GM18907 (cell line): ENCODE measurements at regions not wholly inside any gene's neighbourhood (a gene's known extent, or its start where the extent isn't known, plus 50 kb on each side); places are given as distances from the start of the nearest gene placed in this dataset.
A peak's percentile ranks its signal among the peaks of the same experiment; 100 is the strongest.
"Not testable (repeated sequence)": the region's sequence is repeated elsewhere in the genome, so short reads cannot be mapped to it uniquely, and the experiment has no call there.

ENCODE experiments used
- ATAC-seq: cut with Tn5 transposase; IDR thresholded peaks from one replicate; pipeline ENCODE4 v1.9.1; 2021; ENCODE audit warnings: mild to moderate bottlenecking, moderate library complexity; ENCODE audit not compliant: unreplicated experiment

DNA sequence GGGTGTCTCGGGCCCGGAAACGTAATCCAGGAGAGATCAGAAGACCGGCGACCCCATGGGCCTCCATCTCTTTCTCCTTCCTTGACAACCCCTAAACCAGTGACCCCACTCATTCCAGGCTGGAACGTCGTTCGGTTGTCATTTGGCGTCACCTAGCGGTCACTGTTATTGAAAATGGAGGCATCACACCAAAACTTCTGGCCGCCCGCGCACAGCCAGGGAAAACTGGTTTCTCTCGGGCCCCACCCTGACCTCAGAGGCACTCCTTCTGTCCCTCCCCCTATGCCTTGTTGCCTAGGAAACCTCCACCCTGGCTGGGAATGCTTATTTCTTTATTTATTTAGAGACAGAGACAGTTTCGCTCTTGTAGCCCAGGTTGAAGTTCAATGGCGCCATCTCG lies 2327.3 kb upstream of the TPTE start:
- peak; percentile 76 for ATAC-seq

DNA sequence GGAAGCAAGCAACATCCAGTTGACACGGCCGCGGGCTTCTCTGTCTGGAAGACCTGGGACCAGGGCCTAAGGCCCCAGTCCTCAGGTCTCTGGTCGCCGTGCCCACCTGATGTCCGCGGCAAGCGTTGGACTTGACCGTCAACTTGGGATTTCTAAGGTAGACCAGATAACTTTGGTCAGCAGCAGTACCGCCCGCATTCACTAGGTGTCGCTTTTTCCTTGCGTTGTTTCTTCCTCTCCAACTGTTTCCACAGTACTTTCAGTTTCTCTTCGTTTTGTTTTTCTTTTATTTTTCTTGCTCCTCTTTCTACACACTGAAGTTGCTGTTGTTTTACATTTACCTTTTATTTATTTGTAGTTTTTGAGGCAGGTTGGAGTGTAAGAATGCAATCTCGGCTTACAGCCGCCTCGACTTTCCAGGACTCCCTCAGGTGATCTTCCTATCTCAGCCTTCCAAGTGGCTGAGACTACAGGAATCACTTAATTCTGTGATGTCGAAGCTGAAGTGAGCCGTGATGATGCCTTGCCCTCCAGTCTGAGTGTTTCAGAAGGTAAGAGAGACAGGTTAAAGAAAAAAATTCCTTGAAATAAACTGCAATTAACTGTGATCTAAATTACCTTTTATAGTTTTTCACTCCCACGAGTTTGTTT lies 2323.9 kb upstream of the TPTE start:
- peak; percentile 47 for ATAC-seq

DNA sequence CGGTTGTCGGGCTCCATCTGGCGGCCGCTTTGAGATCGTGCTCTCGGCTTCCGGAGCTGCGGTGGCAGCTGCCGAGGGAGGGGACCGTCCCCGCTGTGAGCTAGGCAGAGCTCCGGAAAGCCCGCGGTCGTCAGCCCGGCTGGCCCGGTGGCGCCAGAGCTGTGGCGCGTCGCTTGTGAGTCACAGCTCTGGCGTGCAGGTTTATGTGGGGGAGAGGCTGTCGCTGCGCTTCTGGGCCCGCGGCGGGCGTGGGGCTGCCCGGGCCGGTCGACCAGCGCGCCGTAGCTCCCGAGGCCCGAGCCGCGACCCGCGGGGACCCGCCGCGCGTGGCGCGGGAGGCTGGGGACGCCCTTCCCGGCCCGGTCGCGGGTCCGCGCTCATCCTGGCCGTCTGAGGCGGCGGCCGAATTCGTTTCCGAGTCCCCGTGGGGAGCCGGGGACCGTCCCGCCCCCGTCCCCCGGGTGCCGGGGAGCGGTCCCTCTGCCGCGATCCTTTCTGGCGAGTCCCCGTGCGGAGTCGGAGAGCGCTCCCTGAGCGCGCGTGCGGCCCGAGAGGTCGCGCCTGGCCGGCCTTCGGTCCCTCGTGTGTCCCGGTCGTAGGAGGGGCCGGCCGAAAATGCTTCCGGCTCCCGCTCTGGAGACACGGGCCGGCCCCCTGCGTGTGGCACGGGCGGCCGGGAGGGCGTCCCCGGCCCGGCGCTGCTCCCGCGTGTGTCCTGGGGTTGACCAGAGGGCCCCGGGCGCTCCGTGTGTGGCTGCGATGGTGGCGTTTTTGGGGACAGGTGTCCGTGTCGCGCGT lies 2316.1 kb upstream of the TPTE start:
- ATAC-seq: not testable (repeated sequence)

DNA sequence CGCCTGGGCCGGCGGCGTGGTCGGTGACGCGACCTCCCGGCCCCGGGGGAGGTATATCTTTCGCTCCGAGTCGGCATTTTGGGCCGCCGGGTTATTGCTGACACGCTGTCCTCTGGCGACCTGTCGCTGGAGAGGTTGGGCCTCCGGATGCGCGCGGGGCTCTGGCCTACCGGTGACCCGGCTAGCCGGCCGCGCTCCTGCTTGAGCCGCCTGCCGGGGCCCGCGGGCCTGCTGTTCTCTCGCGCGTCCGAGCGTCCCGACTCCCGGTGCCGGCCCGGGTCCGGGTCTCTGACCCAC lies 2315.5 kb upstream of the TPTE start:
- ATAC-seq: not testable (repeated sequence)

DNA sequence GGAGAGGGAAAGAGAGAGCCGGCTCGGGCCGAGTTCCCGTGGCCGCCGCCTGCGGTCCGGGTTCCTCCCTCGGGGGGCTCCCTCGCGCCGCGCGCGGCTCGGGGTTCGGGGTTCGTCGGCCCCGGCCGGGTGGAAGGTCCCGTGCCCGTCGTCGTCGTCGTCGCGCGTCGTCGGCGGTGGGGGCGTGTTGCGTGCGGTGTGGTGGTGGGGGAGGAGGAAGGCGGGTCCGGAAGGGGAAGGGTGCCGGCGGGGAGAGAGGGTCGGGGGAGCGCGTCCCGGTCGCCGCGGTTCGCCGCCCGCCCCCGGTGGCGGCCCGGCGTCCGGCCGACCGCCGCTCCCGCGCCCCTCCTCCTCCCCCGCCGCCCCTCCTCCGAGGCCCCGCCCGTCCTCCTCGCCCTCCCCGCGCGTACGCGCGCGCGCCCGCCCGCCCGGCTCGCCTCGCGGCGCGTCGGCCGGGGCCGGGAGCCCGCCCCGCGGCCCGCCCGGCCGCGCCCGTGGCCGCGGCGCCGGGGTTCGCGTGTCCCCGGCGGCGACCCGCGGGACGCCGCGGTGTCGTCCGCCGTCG lies 2308.3 kb upstream of the TPTE start:
- peak; percentile 73 for ATAC-seq

DNA sequence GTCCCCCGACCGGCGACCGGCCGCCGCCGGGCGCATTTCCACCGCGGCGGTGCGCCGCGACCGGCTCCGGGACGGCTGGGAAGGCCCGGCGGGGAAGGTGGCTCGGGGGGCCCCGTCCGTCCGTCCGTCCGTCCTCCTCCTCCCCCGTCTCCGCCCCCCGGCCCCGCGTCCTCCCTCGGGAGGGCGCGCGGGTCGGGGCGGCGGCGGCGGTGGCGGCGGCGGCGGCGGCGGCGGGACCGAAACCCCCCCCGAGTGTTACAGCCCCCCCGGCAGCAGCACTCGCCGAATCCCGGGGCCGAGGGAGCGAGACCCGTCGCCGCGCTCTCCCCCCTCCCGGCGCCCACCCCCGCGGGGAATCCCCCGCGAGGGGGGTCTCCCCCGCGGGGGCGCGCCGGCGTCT lies 2306.8 kb upstream of the TPTE start:
- ATAC-seq: not testable (repeated sequence)

DNA sequence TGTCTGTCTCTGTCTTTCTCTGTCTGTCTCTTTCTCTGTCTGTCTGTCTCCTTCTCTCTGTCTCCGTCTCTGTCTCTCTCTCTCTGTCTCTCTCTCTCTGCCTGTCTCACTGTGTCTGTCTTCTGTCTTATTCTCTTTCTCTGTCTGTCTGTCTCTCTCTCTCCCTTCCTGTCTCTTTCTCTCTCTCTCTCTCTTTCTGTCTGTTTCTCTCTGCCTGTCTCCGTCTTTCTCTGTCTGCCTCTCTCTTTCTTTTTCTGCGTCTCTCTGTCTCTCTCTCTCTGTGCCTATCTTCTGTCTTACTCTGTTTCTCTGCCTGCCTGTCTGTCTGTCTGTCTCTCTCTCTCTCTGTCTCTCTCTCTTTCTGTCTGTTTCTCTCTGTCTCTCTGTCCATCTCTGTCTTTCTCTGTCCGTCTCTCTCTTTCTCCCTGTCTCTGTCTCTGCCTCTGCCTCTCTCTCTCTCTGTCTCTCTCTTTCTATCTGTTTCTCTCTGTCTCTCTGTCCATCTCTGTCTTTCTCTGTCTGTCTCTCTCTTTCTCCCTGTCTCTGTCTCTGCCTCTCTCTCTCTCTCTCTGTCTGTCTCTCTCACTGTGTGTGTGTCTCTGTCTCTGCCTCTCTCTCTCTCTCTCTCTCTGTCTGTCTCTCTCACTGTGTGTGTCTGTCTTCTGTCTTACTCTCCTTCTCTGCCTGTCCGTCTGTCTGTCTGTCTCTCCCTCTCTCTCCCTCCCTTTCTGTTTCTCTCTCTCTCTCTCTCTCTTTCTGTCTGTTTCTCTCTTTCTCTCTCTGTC lies 2291.8 kb upstream of the TPTE start:
- peak; percentile 35 for ATAC-seq

DNA sequence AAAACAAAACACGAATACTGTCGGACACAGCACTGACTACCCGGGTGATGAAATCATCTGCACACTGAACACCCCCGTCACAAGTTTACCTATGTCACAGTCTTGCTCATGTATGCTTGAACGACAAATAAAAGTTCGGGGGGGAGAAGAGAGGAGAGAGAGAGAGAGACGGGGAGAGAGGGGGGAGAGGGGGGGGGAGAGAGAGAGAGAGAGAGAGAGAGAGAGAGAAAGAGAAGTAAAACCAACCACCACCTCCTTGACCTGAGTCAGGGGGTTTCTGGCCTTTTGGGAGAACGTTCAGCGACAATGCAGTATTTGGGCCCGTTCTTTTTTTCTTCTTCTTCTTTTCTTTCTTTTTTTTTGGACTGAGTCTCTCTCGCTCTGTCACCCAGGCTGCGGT lies 2290.1 kb upstream of the TPTE start:
- ATAC-seq: not testable (repeated sequence)

DNA sequence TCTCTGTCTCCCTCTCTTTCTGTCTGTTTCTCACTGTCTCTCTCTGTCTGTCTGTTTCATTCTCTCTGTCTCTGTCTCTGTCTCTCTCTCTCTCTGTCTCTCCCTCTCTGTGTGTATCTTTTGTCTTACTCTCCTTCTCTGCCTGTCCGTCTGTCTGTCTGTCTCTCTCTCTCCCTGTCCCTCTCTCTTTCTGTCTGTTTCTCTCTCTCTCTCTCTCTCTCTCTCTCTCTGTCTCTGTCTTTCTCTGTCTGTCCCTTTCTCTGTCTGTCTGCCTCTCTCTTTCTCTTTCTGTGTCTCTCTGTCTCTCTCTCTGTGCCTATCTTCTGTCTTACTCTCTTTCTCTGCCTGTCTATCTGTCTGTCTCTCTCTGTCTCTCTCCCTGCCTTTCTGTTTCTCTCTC lies 2288.4 kb upstream of the TPTE start:
- ATAC-seq: not testable (repeated sequence)

DNA sequence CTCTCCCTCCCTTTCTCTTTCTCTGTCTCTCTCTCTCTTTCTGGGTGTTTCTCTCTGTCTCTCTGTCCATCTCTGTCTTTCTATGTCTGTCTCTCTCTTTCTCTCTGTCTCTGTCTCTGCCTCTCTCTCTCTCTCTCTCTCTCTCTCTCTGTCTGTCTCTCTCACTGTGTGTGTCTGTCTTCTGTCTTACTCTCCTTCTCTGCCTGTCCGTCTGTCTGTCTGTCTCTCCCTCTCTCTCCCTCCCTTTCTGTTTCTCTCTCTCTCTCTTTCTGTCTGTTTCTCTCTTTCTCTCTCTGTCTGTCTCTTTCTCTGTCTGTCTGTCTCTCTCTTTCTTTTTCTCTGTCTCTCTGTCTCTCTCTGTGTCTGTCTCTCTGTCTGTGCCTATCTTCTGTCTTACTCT lies 2287.3 kb upstream of the TPTE start:
- ATAC-seq: not testable (repeated sequence)

DNA sequence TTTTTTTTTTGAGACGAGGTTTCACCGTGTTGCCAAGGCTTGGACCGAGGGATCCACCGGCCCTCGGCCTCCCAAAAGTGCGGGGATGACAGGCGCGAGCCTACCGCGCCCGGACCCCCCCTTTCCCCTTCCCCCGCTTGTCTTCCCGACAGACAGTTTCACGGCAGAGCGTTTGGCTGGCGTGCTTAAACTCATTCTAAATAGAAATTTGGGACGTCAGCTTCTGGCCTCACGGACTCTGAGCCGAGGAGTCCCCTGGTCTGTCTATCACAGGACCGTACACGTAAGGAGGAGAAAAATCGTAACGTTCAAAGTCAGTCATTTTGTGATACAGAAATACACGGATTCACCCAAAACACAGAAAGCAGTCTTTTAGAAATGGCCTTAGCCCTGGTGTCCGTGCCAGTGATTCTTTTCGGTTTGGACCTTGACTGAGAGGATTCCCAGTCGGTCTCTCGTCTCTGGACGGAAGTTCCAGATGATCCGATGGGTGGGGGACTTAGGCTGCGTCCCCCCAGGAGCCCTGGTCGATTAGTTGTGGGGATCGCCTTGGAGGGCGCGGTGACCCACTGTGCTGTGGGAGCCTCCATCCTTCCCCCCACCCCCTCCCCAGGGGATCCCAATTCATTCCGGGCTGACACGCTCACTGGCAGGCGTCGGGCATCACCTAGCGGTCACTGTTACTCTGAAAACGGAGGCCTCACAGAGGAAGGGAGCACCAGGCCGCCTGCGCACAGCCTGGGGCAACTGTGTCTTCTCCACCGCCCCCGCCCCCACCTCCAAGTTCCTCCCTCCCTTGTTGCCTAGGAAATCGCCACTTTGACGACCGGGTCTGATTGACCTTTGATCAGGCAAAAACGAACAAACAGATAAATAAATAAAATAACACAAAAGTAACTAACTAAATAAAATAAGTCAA lies 2276.4 kb upstream of the TPTE start:
- peak; percentile 53 for ATAC-seq

DNA sequence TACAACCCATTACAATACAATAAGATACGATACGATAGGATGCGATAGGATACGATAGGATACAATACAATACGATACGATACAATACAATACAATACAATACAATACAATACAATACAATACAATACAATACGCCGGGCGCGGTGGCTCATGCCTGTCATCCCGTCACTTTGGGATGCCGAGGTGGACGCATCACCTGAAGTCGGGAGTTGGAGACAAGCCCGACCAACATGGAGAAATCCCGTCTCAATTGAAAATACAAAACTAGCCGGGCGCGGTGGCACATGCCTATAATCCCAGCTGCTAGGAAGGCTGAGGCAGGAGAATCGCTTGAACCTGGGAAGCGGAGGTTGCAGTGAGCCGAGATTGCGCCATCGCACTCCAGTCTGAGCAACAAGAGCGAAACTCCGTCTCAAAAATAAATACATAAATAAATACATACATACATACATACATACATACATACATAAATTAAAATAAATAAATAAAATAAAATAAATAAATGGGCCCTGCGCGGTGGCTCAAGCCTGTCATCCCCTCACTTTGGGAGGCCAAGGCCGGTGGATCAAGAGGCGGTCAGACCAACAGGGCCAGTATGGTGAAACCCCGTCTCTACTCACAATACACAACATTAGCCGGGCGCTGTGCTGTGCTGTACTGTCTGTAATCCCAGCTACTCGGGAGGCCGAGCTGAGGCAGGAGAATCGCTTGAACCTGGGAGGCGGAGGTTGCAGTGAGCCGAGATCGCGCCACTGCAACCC lies 2275.6 kb upstream of the TPTE start:
- ATAC-seq: peak; percentile 86

DNA sequence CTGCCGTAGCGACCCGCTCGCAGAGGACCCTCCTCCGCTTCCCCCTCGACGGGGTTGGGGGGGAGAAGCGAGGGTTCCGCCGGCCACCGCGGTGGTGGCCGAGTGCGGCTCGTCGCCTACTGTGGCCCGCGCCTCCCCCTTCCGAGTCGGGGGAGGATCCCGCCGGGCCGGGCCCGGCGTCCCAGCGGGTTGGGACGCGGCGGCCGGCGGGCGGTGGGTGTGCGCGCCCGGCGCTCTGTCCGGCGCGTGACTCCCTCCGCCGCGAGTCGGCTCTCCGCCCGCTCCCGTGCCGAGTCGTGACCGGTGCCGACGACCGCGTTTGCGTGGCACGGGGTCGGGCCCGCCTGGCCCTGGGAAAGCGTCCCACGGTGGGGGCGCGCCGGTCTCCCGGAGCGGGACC lies 2269.7 kb upstream of the TPTE start:
- not testable (repeated sequence) for ATAC-seq

DNA sequence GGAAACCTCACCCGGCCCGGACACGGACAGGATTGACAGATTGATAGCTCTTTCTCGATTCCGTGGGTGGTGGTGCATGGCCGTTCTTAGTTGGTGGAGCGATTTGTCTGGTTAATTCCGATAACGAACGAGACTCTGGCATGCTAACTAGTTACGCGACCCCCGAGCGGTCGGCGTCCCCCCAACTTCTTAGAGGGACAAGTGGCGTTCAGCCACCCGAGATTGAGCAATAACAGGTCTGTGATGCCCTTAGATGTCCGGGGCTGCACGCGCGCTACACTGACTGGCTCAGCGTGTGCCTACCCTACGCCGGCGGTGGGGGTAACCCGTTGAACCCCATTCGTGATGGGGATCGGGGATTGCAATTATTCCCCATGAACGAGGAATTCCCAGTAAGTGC lies 2266.3 kb upstream of the TPTE start:
- ATAC-seq: not testable (repeated sequence)

DNA sequence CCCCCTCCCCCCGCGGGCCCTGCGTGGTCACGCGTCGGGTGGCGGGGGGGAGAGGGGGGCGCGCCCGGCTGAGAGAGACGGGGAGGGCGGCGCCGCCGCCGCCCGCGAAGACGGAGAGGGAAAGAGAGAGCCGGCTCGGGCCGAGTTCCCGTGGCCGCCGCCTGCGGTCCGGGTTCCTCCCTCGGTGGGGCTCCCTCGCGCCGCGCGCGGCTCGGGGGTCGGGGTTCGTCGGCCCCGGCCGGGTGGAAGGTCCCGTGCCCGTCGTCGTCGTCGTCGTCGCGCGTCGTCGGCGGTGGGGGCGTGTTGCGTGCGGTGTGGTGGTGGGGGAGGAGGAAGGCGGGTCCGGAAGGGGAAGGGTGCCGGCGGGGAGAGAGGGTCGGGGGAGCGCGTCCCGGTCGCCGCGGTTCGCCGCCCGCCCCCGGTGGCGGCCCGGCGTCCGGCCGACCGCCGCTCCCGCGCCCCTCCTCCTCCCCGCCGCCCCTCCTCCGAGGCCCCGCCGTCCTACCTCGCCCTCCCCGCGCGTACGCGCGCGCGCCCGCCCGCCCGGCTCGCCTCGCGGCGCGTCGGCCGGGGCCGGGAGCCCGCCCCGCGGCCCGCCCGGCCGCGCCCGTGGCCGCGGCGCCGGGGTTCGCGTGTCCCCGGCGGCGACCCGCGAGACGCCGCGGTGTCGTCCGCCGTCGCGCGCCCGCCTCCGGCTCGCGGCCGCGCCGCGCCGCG lies 2264.1 kb upstream of the TPTE start:
- not testable (repeated sequence) for ATAC-seq

DNA sequence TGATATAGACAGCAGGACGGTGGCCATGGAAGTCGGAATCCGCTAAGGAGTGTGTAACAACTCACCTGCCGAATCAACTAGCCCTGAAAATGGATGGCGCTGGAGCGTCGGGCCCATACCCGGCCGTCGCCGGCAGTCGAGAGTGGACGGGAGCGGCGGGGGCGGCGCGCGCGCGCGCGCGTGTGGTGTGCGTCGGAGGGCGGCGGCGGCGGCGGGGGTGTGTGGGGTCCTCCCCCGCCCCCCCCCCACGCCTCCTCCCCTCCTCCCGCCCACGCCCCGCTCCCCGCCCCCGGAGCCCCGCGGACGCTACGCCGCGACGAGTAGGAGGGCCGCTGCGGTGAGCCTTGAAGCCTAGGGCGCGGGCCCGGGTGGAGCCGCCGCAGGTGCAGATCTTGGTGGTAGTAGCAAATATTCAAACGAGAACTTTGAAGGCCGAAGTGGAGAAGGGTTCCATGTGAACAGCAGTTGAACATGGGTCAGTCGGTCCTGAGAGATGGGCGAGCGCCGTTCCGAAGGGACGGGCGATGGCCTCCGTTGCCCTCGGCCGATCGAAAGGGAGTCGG lies 2261.2 kb upstream of the TPTE start:
- ATAC-seq: not testable (repeated sequence)
